ENCODE measurements at regions not wholly inside any gene's neighbourhood (a gene's known extent, or its start where the extent isn't known, plus 50 kb on each side); places are given as distances from the start of the nearest gene placed in this dataset.

DNA sequence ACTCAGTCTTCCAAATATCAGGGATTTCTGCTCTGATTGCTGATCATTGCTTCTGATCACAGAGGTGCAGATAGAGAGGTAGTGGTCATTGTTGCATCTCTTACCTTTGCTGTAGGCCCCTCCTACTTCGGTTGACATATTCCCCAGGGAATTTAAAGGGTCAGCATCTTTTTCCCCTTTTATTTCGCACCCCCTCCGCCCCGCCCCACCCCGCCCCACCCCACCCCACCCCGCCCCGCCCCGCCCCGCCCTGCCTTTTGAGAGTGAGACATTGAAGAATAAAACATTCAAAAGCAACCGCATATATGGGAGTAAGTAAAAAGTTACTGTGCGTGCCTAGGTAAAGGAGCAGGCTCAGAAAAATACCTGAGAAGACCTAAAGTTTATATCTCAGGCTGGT lies 463.9 kb downstream of the BTG1 start:
- TF ChIP-seq, protein P1, sequence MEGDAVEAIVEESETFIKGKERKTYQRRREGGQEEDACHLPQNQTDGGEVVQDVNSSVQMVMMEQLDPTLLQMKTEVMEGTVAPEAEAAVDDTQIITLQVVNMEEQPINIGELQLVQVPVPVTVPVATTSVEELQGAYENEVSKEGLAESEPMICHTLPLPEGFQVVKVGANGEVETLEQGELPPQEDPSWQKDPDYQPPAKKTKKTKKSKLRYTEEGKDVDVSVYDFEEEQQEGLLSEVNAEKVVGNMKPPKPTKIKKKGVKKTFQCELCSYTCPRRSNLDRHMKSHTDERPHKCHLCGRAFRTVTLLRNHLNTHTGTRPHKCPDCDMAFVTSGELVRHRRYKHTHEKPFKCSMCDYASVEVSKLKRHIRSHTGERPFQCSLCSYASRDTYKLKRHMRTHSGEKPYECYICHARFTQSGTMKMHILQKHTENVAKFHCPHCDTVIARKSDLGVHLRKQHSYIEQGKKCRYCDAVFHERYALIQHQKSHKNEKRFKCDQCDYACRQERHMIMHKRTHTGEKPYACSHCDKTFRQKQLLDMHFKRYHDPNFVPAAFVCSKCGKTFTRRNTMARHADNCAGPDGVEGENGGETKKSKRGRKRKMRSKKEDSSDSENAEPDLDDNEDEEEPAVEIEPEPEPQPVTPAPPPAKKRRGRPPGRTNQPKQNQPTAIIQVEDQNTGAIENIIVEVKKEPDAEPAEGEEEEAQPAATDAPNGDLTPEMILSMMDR (IDR thresholded peaks at IDR 0.05) = no peak
- TF ChIP-seq POLR2A (IDR thresholded peaks at IDR 0.05) = no peak

All from uterus (tissue), 2 donors.